GM19025 (cell line): ENCODE measurements at regions not wholly inside any gene's neighbourhood (a gene's known extent, or its start where the extent isn't known, plus 50 kb on each side); places are given as distances from the start of the nearest gene placed in this dataset.

Experiments used
- ATAC-seq: cut with Tn5 transposase; IDR thresholded peaks from one replicate; pipeline ENCODE4 v1.9.1; 2021; ENCODE audit warnings: mild to moderate bottlenecking, low read depth, moderate library complexity; ENCODE audit not compliant: unreplicated experiment

DNA sequence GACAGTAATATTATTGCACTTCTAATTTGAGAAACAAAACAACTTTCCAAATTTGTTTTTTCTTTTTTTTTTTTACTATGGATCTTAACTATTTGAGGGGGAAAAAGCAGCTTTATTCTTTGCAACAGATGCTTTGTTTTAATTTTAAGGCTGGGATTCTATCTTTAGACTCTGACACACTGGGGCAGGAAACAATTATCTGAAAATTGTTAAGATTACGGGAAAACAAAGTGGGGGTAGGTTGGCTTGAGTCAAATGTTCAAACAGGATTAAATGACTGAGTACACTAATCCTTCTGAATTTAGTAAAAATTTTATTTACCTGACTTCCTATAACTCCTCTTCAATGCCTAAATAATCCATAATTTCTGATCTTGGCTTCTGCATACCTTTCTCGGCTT, 543.2 kb downstream of the SLITRK6 start:
- ATAC-seq = no peak

DNA sequence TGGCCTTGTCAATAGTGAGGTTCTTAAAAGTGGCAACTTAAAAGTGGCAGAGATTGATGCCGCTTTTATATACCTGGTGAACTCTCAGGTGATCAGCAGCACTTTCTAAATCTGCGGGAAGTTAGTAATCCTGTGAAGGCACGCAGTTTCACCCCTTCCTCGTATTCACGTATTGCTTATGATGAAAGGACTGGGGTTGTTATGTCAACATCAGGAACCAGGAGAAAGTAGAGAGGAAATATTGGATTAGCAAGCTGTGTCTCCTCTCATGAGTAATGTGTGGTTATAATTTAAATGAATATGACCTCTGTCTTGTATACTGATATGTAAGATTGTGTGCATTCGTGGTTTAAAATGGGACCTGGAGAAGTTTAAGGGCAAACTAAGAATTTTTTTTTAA, 544.6 kb downstream of the SLITRK6 start:
- ATAC-seq = no peak

DNA sequence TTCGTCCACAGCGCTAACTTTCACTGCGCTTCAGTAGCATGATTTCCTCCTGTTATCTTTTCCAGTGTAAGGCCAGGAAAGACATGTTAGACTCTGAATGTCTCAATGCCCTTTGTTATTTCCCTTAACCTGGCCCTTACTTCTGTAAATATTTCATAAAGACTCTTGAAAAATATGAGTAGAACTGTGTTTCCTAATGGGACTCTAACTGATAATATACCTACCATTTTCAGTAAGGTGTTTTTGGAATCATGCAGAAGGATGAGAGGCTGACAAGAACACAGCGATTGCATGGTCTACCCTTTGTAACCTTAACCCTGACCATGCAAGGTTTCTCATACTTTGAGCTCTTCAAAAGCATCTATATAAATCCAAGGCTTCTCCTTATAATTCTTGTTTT, 550.1 kb downstream of the SLITRK6 start:
- no peak for ATAC-seq

DNA sequence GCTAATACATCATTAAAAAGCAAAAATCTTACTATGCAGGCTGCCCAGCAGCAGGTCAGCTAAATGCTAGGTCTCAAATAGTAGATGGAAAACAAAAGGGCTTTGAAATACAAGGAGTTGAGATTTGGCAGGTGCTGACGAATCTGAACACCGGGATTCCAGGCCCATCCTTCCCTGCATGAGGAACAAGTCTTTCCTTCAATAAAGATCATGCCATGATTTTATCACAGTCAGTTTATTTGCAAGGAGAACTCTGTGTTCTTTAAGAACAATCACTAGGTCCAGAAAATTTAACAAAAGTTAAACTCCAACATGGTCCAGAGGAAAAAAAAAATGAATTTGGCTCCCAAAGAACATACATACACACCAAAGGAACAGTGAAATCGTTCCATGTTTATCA, 551.4 kb downstream of the SLITRK6 start:
- ATAC-seq = no peak

DNA sequence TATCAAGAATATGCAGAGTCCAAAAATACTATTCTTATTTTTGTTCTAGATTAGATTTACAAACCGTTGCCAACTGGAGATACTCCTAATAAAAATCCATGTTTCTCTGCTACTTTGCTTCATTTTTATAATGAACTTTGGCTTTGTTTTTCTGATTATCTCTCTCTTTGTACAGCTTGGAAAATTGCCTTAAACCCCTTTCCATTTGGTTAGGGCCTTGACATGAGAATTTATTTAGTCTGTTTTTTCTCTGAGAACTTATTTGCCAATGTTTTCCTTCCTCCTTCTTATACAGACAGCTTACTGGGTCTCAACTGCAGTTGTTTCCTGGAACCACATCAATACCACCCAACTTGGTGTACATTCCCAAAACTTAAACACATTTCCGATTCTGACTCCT, 555.4 kb downstream of the SLITRK6 start:
- ATAC-seq = no peak

DNA sequence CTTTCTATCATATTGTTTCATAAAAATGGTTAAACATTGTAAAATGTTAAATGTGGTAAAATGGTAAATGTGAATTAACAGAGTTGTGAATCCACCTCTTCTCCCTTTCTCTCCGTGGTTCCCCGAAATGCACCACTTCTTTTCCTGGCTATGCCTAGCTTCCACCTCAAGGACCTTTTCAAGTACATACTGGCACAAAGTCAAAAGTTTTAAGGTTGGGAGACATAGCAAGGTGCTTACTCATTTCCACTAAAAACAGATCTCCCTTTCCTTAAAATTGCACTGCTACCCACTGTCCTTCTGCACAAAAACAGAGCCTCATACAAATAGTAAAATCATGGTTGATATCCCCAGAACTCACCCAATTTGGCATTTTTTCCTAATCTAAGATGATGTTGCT, 558.2 kb downstream of the SLITRK6 start:
- ATAC-seq = no peak

DNA sequence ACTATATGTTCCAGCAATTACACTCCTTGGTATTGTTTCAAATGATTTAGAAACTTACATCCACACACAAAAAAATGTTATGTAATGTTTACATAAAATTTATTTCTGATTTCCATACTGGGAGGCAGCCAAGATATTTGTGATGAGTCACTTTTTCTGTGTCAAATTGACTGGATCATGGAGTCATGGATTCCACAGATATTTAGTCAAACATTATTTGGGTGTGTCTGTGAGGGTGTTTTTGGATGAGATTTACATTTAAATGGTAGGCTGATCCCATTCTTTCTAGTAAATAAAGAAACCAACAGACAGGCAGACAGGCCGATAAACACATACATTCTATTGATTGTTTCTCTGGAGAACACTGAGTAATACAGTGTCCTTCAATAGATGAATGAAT, 562.8 kb downstream of the SLITRK6 start:
- no peak for ATAC-seq

DNA sequence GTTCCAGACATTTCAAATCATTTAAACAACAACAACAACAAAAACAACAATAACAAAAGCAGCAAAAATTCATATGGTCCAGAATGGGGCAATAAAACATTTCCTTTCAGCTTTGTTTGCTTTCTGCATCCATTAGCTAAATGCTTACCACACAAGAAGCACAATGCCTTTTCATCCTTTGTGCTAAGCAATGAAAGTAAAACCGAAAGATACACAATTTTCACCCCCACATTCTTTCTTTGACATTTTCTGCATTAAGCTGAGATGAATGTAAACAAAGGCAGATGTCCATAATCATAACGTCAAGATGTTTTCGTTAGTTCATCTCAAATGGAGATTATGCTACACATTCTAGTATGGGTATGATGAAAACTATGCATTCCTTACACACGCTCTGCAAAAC, 568.5 kb downstream of the SLITRK6 start:
- ATAC-seq = no peak

DNA sequence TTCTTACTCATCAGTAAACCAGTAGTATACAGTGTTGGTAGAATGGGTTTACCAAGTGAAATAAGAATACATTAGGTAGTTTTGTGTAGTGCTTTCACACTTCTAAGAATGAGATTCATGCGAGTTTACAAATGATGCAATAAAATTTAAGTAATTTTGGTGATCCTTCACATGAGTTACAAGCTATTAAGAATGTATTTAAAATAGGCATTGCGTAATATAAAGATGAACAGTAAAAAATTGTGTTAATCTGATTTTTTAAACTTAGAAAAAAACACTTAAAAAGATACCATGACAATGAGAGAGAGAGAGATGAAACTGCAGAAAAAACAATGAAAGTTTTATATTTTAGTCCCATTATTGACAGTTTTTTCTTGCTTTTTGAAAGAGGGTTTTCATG, 570.5 kb downstream of the SLITRK6 start:
- no peak for ATAC-seq

DNA sequence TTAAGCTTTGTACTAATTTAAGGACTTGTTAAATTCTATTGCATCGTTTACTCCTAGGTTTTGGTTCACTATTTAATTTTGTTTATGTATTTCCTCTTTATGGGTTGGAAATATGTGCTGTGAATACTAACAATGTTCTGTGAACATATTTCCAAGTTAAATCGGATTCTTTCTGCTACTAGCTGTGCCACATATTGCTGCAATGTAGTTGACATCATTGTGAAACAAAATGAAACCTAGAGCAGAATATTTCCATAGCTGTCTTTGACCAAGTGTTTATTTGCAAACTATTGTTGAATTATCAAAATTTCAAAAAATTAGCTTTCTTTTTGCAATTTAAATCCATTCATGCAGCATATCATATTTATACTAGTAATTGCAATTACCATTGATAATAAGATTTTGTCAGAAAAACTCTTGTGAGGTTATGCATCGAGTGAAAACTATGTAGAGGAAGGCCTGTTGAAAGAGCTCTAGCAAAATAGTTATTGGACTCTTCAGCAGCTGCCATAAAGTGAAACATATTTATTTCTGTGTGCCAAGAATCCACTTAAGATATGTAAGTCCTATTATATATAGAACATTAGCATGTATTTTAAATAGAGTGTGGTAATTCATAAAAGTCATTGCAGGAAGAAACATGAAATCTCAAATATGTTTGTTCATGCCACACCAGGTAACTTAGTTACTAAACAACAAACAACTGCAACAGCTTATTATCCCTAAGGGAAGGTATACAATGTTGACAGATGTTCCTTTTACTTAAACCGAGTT, 575.1 kb downstream of the SLITRK6 start:
- no peak for ATAC-seq

DNA sequence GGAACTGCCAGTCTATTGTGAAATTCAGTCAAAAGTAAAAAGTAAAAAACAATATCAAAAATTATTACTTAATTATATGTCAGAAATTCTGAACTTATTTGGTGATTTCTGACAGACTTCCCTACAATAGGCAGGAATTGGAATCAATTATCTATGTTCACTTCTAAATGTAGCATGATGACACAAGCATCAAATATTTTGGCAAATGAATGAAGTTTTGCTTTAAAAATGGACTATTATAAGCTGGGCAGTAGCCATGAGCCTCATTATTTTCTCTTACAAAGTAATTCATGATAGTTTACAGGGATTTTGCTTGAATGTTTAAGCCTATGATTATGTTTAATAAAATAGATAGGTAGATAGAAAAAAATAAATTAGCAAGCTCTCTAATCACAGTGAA, 582.6 kb downstream of the SLITRK6 start:
- ATAC-seq = no peak

DNA sequence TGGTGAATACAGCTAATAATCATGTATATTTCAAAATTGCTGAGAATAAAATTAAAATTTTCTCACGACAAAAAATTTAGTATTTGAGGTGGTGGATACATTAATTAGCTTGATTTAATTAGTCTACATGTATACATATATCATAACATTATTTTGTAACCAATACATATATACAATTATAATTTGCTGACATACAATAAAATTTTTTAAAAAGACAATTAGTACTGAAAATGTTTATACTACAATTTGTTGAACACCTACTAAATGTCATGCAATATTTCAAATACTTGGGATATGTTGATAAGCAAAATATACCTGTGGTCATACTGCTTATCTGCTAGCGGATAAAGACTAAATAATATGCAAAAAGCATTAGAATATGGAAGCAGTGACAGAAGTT, 586.5 kb downstream of the SLITRK6 start:
- ATAC-seq = no peak

DNA sequence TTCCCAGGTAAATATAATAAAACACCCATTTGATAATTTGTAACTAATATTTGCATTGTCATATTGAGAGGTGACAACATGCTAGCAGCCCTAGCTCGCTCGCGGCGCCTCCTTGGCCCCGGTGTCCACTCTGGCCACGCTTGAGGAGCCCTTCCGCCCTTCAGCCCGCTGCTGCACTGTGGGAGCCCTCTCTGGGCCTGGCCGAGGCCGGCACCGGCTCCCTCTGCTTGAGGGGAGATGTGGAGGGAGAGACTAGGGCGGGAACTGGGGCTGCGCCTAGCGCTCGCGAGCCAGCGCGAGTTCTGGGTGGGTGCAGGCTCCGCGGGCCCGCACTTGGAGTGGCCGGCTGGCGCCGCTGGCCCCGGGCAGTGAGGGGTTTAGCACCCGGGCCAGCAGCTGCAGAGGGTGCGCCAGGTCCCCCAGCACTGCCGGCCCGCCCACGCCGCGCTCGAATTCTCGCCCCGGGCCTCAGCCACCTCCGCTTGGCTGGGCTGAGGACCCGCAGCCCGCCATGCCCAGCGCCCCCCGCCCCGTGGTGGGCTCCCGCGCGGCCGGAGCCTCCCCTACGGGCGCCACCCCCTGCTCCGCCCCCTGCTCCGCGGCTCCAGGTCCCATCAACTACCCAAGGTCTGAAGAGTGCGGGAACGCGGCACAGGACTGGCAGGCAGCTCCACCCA, 594.4 kb downstream of the SLITRK6 start:
- ATAC-seq = no peak

DNA sequence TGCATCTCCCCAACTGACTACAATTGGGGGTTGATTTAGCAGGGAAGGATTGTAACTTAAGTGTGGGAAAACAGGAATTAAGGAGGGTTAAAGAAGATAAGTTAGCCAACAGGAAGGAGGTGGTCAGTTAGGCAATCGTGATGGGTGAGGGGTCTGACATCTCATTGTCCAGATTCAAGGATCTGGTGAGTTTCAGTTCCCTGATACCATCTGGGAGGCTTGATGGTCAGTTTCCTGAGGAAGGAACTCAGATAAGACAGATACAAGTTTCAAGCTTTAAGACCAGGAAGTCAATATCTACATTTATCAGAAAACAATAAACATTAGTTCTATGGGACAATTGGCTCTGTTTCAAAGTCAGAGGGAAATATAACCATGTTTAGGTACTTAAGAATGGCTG, 601.8 kb downstream of the SLITRK6 start:
- ATAC-seq = no peak

DNA sequence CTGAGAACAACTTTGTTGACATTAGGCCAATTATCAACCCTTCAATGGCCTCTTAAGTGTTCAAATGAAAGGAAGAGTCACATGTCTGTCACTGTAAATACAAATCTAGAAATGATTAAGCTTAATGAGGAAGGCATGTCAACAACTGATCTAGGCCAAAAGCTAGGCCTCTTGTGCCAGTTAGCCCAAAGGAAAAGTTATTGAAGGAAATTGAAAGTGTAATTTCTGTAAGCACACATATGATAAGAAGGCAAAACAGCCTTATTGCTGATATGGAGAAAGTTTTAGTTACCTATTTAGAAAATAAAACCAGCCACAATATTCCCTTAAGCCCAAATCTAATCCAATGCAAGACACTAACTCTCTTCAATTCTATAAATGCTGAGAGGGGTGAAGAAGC, 604.7 kb downstream of the SLITRK6 start:
- ATAC-seq = no peak

DNA sequence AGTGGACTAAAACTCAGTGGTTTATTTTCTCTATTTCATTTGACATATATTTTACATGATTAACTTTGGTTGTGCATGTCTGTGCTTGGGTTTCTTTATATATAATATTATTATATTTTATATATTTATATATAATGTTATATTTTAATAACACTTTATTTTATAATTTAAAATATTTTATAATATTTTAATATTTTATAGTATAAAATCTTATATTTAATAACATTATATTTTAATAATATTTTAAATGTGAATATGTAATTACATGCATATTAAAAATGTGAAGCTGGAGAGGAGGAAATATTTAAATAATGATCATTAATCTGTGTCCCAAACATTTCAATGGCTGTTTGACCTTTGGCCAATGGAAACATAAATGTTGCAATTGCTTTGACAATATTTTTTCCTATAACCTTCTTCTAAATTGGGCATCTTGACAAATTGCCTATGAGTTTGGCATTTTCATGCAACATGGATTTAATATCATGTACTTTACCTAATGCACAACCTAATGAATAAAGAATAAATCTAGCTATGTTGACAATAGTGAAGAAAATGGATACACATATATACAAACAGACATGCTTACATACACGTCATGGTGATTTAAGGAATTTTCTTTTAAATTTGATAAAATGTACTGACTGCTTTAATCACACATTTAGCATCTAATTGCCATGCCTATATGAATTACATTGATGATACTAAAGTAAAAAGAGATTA, 607.1 kb downstream of the SLITRK6 start:
- ATAC-seq = no peak

DNA sequence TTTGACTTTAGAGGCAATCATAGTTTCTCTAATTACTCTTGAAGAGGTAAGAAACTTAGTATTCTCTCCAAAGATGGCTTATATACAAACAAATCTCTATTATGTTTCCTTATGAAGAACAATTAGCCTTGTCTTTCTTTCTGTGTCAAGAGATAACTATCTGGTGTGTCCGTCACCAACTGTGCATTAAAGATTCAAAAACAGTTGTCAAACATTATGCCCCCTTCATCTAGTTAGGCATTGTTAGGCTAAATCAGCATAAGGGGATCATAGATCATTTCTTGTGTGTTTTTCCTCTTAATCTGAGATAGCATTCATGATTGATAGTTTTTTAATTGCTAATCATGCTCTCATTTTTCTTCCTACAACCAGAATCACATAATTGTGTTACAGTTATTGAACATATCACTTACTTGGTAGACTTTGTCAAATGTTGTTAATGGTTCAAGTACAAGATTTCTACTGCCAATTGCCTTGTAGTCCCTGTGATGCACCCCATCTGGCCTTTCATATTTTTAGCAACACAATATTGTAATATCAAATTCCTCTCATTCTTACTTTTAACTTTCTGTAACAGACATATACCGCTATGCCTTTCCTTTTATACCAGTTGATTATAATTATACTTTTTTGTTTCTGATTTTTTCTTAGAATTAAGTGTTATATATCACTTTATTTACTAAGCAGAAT, 612.7 kb downstream of the SLITRK6 start:
- no peak for ATAC-seq

DNA sequence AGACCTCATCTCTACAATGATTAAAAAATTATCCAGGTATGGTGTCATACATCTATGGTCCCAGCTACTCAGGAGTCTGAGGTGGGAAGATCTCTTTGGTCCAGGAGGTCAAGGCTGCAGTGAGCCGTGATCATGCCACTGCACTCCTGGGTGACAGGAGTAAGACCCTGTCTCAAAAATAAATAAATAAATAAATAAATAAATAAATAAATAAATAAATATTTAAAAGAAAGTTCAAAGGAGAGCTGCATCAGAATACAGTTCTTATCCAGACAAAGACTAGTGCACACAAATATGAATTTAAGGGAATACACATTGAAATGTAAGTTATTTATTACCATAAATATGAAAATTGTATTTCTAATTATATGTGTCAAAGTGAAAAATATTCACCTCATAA, 624.9 kb downstream of the SLITRK6 start:
- ATAC-seq = no peak

DNA sequence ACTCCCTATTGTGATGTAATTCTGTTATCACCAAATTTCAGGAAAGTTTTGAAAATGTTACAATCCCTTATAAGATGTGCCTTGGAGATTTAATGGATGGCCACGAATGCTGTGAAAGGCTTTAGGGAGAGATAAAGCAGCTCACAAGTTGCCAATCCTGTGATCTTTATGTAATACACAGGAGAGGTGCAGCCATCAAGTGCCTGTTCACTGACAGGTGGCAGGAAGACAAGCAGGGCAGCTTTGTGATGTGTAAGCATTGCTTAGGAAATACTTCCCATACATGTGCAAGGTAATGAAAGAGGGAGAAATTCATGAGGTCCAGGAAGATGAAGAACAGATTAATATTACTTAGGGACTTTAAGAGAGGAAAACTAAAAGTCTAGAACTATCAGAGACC, 628.8 kb downstream of the SLITRK6 start:
- ATAC-seq = no peak

DNA sequence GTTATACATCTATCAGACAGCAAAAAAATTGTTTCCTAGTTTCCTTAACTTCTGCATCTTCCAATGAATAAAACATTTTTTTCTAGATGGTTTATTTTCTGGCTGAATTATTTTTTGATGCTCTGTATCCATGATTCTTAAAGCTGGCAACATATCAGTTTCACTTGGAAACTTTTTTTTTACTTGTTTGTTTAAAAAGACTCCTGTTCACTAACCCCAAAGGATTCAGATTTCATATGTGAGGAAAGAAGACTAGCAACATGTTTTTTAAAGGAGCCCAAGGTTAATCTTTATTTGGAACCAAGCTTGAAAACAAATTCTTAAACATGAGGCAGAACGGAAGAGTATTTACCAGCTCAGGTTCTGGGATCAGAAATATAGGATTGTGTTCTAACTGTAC, 632.3 kb downstream of the SLITRK6 start:
- no peak for ATAC-seq

DNA sequence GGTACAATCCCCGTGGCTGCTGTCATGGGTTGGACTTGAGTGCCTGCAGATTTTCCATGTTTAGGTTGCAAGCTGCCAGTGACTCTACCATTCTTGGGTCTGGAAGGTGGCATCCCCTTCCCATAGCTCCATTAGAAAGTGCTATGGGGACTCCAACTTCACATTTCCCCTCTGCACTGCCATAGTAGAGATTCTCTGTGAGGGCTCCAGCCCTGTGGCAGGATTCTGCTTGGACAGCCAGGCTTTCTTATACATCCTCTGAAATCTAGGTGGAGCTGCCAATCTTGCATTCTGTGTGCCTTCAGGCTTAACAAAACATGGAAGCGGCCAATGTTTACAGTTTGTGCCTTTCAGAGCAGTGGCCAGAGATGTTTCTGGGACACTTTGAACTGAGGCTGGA, 636.2 kb downstream of the SLITRK6 start:
- ATAC-seq = no peak
